SK-N-MC (cell line): ENCODE measurements at regions not wholly inside any gene's neighbourhood (a gene's known extent, or its start where the extent isn't known, plus 50 kb on each side); places are given as distances from the start of the nearest gene placed in this dataset.

Experiments used
- DNase-seq: peaks from one replicate; pipeline ENCODE4 v3.0.0-alpha.2; 2011; ENCODE audit warnings: low read depth, low spot score
- H3K27ac ChIP-seq: fragments of 200-600 bp; sonication (generic); 2 replicates; pipeline ENCODE4 v1.5.1; 2016; ENCODE audit warnings: mixed run types
- H3K36me3 ChIP-seq: fragments of 200-600 bp; sonication (generic); 2 replicates; pipeline ENCODE4 v1.6.1; 2017; ENCODE audit warnings: antibody characterized with exemption, low read length, mixed read lengths; ENCODE audit not compliant: insufficient read depth
- H3K4me3 ChIP-seq: fragments of 200-600 bp; sonication (generic); 2 replicates; pipeline ENCODE4 v1.5.1; 2016
- H3K9ac ChIP-seq: fragments of 200-600 bp; sonication (generic); 2 replicates; pipeline ENCODE4 v1.8.0; 2017; ENCODE audit warnings: mixed run types, mixed read lengths; ENCODE audit not compliant: insufficient read length
- H3K9me3 ChIP-seq: fragments of 200-600 bp; sonication (generic); 2 replicates; pipeline ENCODE4 v1.6.1; 2017; ENCODE audit warnings: low read depth, mild to moderate bottlenecking, antibody characterized with exemption, low read length, moderate library complexity, mixed read lengths
- EZH2 ChIP-seq: fragments of 200-600 bp; sonication (generic); IDR thresholded peaks from one replicate; pipeline ENCODE4 v1.6.1; 2017; ENCODE audit warnings: antibody characterized with exemption
- FOXP2 ChIP-seq: optimal IDR thresholded peaks from 2 replicates; pipeline ENCODE3; 2011; ENCODE audit warnings: mild to moderate bottlenecking, moderate library complexity; ENCODE audit not compliant: insufficient read depth; ENCODE audit errors: extremely low read length, control extremely low read depth
- POLR2AphosphoS5 ChIP-seq: IDR thresholded peaks from 2 replicates; pipeline ENCODE4 v1.6.1; 2012; ENCODE audit warnings: mild to moderate bottlenecking, low read depth, low read length, borderline replicate concordance

- no peak for TF ChIP-seq FOXP2
- TF ChIP-seq EZH2 = no peak
- TF ChIP-seq POLR2AphosphoS5 = no peak
- no peaks in the 10 kb centered on the region for H3K36me3 ChIP-seq
- no peak overlapping the region for H3K9ac ChIP-seq
- no peak overlapping the region for H3K27ac ChIP-seq
- H3K4me3 ChIP-seq = no peak overlapping the region
- DNase-seq = no peak
- H3K9me3 ChIP-seq = no peaks in the 10 kb centered on the region
Observed at GRCh38 chr10:31154996-31155395, 123.3 kb upstream of the ZNF438 start.

- no peak overlapping the region for H3K27ac ChIP-seq
- DNase-seq = no peak
- H3K9me3 ChIP-seq = no peaks in the 10 kb centered on the region
- no peak overlapping the region for H3K9ac ChIP-seq
- TF ChIP-seq EZH2 = no peak
- TF ChIP-seq FOXP2 = no peak
- TF ChIP-seq POLR2AphosphoS5 = no peak
- H3K4me3 ChIP-seq = no peak overlapping the region
- H3K36me3 ChIP-seq = no peaks in the 10 kb centered on the region
Observed at GRCh38 chr10:31157123-31158010, 125.7 kb upstream of the ZNF438 start.

- Histone ChIP-seq H3K4me3 (no peak overlapping the region), H3K27ac (no peak overlapping the region), H3K9ac (no peak overlapping the region), H3K9me3 (no peaks in the 10 kb centered on the region), H3K36me3 (no peaks in the 10 kb centered on the region)
- TF ChIP-seq FOXP2 (no peak), EZH2 (no peak), POLR2AphosphoS5 (no peak)
- DNase-seq = no peak
Observed at GRCh38 chr10:31158011-31158658, 126.5 kb upstream of the ZNF438 start.

- no peaks in the 10 kb centered on the region for H3K9me3 ChIP-seq
- H3K4me3 ChIP-seq = no peak overlapping the region
- H3K9ac ChIP-seq = no peak overlapping the region
- DNase-seq = no peak
- H3K36me3 ChIP-seq = no peaks in the 10 kb centered on the region
- TF ChIP-seq EZH2 = no peak
- no peak for TF ChIP-seq FOXP2
- no peak for TF ChIP-seq POLR2AphosphoS5
- H3K27ac ChIP-seq = no peak overlapping the region
Observed at GRCh38 chr10:31166606-31167005, 134.9 kb upstream of the ZNF438 start.

DNA sequence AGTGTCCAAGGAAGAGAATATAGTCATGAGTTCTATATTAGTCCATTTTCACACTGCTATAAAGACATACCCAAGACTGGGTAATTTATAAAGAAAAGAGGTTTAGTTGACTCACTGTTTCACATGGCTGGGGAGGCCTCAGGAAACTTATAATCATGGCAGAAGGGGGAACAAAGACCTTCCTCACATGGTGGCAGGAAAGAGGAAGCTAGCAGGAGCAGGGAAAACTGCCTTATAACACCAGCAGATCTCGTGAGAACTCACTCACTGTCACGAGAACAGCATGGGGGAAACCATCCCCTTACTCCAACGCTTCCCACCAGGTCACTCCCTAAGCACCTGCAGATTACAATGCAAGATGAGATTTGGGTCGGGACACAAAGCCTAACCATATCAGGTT is 139.0 kb upstream of the ZNF438 start:
- Histone ChIP-seq H3K36me3 (no peaks in the 10 kb centered on the region), H3K9ac (no peak overlapping the region), H3K27ac (no peak overlapping the region), H3K4me3 (no peak overlapping the region), H3K9me3 (no peaks in the 10 kb centered on the region)
- TF ChIP-seq POLR2AphosphoS5 (no peak), FOXP2 (no peak), EZH2 (no peak)
- no peak for DNase-seq

GRCh38 chr10:31171402-31172083 is 139.9 kb upstream of the ZNF438 start:
- Histone ChIP-seq H3K9ac (no peak overlapping the region), H3K36me3 (no peaks in the 10 kb centered on the region), H3K4me3 (no peak overlapping the region), H3K27ac (no peak overlapping the region), H3K9me3 (no peaks in the 10 kb centered on the region)
- DNase-seq = no peak
- TF ChIP-seq FOXP2 = no peak
- no peak for TF ChIP-seq EZH2
- no peak for TF ChIP-seq POLR2AphosphoS5

GRCh38 chr10:31172925-31173324 is 141.3 kb upstream of the ZNF438 start:
- no peak overlapping the region for H3K9ac ChIP-seq
- no peak for TF ChIP-seq FOXP2
- TF ChIP-seq POLR2AphosphoS5 = no peak
- TF ChIP-seq EZH2 = no peak
- no peaks in the 10 kb centered on the region for H3K36me3 ChIP-seq
- DNase-seq = no peak
- no peak overlapping the region for H3K4me3 ChIP-seq
- no peak overlapping the region for H3K27ac ChIP-seq
- H3K9me3 ChIP-seq = no peaks in the 10 kb centered on the region

DNA sequence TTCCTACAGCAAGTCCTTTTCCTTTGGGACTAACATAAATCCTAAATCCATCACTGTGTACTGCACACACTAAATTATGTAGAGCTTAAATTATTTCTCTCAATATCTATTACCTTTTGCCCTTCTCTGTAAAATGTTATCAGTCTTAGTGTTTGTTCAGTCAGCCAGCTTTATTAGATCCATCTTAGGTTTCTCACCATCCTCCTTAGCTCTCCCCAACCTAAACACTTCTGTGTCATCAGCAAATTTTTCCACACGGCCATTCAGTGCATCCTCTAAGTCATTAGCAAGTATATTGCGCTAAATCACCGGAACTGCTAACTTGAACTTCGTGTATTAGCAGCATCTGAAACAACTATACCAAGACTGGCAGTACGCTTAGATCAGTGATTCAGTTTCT is 142.1 kb upstream of the ZNF438 start:
- TF ChIP-seq POLR2AphosphoS5 (no peak), EZH2 (no peak), FOXP2 (no peak)
- H3K9ac ChIP-seq = no peak overlapping the region
- H3K36me3 ChIP-seq = no peaks in the 10 kb centered on the region
- DNase-seq = no peak
- H3K9me3 ChIP-seq = no peaks in the 10 kb centered on the region
- H3K4me3 ChIP-seq = no peak overlapping the region
- no peak overlapping the region for H3K27ac ChIP-seq
